Testis (tissue), 2 donors: ENCODE measurements at regions not wholly inside any gene's neighbourhood (a gene's known extent, or its start where the extent isn't known, plus 50 kb on each side); places are given as distances from the start of the nearest gene placed in this dataset.

Experiments
- POLR2A ChIP-seq: fragments of 450-650 bp; IDR thresholded peaks from one replicate; pipeline ENCODE4 v1.6.1; 2017; ENCODE audit warnings: antibody characterized with exemption, mild to moderate bottlenecking, moderate library complexity
- TF ChIP-seq, protein P1 (sequence below), 3 experiments: fragments of 450-650 bp in 2 of 3; fragments of 200-600 bp in 1 of 3; sonication (generic) in 1 of 3; IDR thresholded peaks; one replicate each; pipeline ENCODE4 v1.5.1; 2016 to 2019; ENCODE audit warnings: antibody characterized with exemption in 3 of 3, mild to moderate bottlenecking in 2 of 3, moderate library complexity in 1 of 3

DNA sequence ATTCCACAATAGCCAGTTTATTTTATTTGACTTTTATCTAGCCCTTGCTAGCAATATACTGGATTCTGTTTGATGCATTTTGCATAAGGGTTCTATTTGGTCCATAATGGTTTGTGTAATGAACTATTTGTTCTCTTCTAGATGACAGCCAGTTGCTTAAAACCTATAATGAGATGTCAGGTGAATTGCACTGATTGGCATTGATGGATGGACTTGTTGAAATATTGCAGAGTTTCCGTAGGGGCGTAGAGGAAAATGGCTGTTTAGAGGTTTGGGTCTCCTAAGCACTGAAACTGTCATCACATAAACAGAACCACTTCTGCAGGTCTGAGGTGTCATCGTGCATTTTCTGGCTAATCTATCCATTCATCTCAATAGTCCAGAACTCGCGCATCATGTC is 124.9 kb upstream of the HDAC9 start:
- TF ChIP-seq, protein P1, sequence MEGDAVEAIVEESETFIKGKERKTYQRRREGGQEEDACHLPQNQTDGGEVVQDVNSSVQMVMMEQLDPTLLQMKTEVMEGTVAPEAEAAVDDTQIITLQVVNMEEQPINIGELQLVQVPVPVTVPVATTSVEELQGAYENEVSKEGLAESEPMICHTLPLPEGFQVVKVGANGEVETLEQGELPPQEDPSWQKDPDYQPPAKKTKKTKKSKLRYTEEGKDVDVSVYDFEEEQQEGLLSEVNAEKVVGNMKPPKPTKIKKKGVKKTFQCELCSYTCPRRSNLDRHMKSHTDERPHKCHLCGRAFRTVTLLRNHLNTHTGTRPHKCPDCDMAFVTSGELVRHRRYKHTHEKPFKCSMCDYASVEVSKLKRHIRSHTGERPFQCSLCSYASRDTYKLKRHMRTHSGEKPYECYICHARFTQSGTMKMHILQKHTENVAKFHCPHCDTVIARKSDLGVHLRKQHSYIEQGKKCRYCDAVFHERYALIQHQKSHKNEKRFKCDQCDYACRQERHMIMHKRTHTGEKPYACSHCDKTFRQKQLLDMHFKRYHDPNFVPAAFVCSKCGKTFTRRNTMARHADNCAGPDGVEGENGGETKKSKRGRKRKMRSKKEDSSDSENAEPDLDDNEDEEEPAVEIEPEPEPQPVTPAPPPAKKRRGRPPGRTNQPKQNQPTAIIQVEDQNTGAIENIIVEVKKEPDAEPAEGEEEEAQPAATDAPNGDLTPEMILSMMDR (IDR thresholded peaks at IDR 0.05) = no peak
- no peak for TF ChIP-seq POLR2A
